ENCODE measurements at regions not wholly inside any gene's neighbourhood (a gene's known extent, or its start where the extent isn't known, plus 50 kb on each side); places are given as distances from the start of the nearest gene placed in this dataset.

GRCh38 chr11:45026835-45027234 is 76.2 kb upstream of the TP53I11 start:
- Mint-ChIP-seq H3K4me3 (no peak overlapping the region), H3K9me3 (no peaks in the 10 kb centered on the region), H3K4me1 (no peaks in the 10 kb centered on the region), H3K27me3 (no peaks in the 10 kb centered on the region), H3K27ac (no peak overlapping the region), H3K36me3 (ENCODE audit: low read depth) (no peaks in the 10 kb centered on the region)
- ATAC-seq (replicated peaks): no peak

GRCh38 chr11:45027312-45027711 is 76.6 kb upstream of the TP53I11 start:
- H3K9me3 Mint-ChIP-seq: no peaks in the 10 kb centered on the region
- no peak for ATAC-seq (replicated peaks)
- no peaks in the 10 kb centered on the region for H3K27me3 Mint-ChIP-seq
- H3K4me1 Mint-ChIP-seq: no peaks in the 10 kb centered on the region
- H3K27ac Mint-ChIP-seq: no peak overlapping the region
- H3K4me3 Mint-ChIP-seq: no peak overlapping the region
- no peaks in the 10 kb centered on the region for H3K36me3 Mint-ChIP-seq (ENCODE audit: low read depth)

GRCh38 chr11:45028911-45029682 is 78.4 kb upstream of the TP53I11 start:
- H3K27me3 Mint-ChIP-seq: no peaks in the 10 kb centered on the region
- no peak for ATAC-seq (replicated peaks)
- H3K36me3 Mint-ChIP-seq (ENCODE audit: low read depth): no peaks in the 10 kb centered on the region
- no peaks in the 10 kb centered on the region for H3K4me1 Mint-ChIP-seq
- H3K4me3 Mint-ChIP-seq: no peak overlapping the region
- no peaks in the 10 kb centered on the region for H3K9me3 Mint-ChIP-seq
- H3K27ac Mint-ChIP-seq: no peak overlapping the region

GRCh38 chr11:45030778-45031177 is 80.1 kb upstream of the TP53I11 start:
- ATAC-seq (replicated peaks): no peak
- Mint-ChIP-seq H3K4me3 (no peak overlapping the region), H3K27ac (no peak overlapping the region), H3K36me3 (ENCODE audit: low read depth) (no peaks in the 10 kb centered on the region), H3K27me3 (no peaks in the 10 kb centered on the region), H3K9me3 (no peaks in the 10 kb centered on the region), H3K4me1 (no peaks in the 10 kb centered on the region)

GRCh38 chr11:45031912-45032519 is 81.3 kb upstream of the TP53I11 start:
- no peak for ATAC-seq (replicated peaks)
- H3K4me1 Mint-ChIP-seq: no peaks in the 10 kb centered on the region
- no peak overlapping the region for H3K27ac Mint-ChIP-seq
- H3K27me3 Mint-ChIP-seq: no peaks in the 10 kb centered on the region
- no peaks in the 10 kb centered on the region for H3K36me3 Mint-ChIP-seq (ENCODE audit: low read depth)
- H3K4me3 Mint-ChIP-seq: no peak overlapping the region
- H3K9me3 Mint-ChIP-seq: no peaks in the 10 kb centered on the region

GRCh38 chr11:45035413-45035812 is 84.7 kb upstream of the TP53I11 start:
- Mint-ChIP-seq H3K4me1 (no peaks in the 10 kb centered on the region), H3K36me3 (ENCODE audit: low read depth) (no peaks in the 10 kb centered on the region), H3K9me3 (peaks cover 4% of the 10 kb centered on the region), H3K4me3 (no peak overlapping the region), H3K27ac (no peak overlapping the region), H3K27me3 (no peaks in the 10 kb centered on the region)
- ATAC-seq (replicated peaks): no peak

GRCh38 chr11:45036010-45036409 is 85.3 kb upstream of the TP53I11 start:
- H3K9me3 Mint-ChIP-seq: peaks cover 4% of the 10 kb centered on the region
- H3K4me3 Mint-ChIP-seq: no peak overlapping the region
- no peak for ATAC-seq (replicated peaks)
- H3K4me1 Mint-ChIP-seq: no peaks in the 10 kb centered on the region
- no peak overlapping the region for H3K27ac Mint-ChIP-seq
- no peaks in the 10 kb centered on the region for H3K27me3 Mint-ChIP-seq
- no peaks in the 10 kb centered on the region for H3K36me3 Mint-ChIP-seq (ENCODE audit: low read depth)

GRCh38 chr11:45036733-45037132 is 86.0 kb upstream of the TP53I11 start:
- H3K27ac Mint-ChIP-seq: no peak overlapping the region
- no peaks in the 10 kb centered on the region for H3K36me3 Mint-ChIP-seq (ENCODE audit: low read depth)
- peaks cover 4% of the 10 kb centered on the region for H3K9me3 Mint-ChIP-seq
- no peak overlapping the region for H3K4me3 Mint-ChIP-seq
- no peaks in the 10 kb centered on the region for H3K4me1 Mint-ChIP-seq
- no peak for ATAC-seq (replicated peaks)
- H3K27me3 Mint-ChIP-seq: no peaks in the 10 kb centered on the region

- no peak for ATAC-seq (replicated peaks)
- Mint-ChIP-seq H3K4me1 (no peaks in the 10 kb centered on the region), H3K4me3 (no peak overlapping the region), H3K9me3 (peaks cover 4% of the 10 kb centered on the region), H3K27ac (no peak overlapping the region), H3K36me3 (ENCODE audit: low read depth) (no peaks in the 10 kb centered on the region), H3K27me3 (no peaks in the 10 kb centered on the region)
Observed at GRCh38 chr11:45037434-45038005, 86.8 kb upstream of the TP53I11 start.

GRCh38 chr11:45038923-45039322 is 88.2 kb upstream of the TP53I11 start:
- no peak for ATAC-seq (replicated peaks)
- H3K36me3 Mint-ChIP-seq (ENCODE audit: low read depth): no peaks in the 10 kb centered on the region
- no peak overlapping the region for H3K4me3 Mint-ChIP-seq
- H3K27ac Mint-ChIP-seq: no peak overlapping the region
- H3K4me1 Mint-ChIP-seq: no peaks in the 10 kb centered on the region
- peaks cover 4% of the 10 kb centered on the region for H3K9me3 Mint-ChIP-seq
- no peaks in the 10 kb centered on the region for H3K27me3 Mint-ChIP-seq

GRCh38 chr11:45041596-45041995 is 90.9 kb upstream of the TP53I11 start:
- Mint-ChIP-seq H3K9me3 (peaks cover 4% of the 10 kb centered on the region), H3K27ac (no peak overlapping the region), H3K4me3 (no peak overlapping the region), H3K27me3 (no peaks in the 10 kb centered on the region), H3K36me3 (ENCODE audit: low read depth) (no peaks in the 10 kb centered on the region), H3K4me1 (no peaks in the 10 kb centered on the region)
- ATAC-seq (replicated peaks): no peak

- Mint-ChIP-seq H3K27ac (no peak overlapping the region), H3K27me3 (no peaks in the 10 kb centered on the region), H3K9me3 (peaks cover 4% of the 10 kb centered on the region), H3K4me1 (no peaks in the 10 kb centered on the region), H3K36me3 (ENCODE audit: low read depth) (no peaks in the 10 kb centered on the region), H3K4me3 (no peak overlapping the region)
- no peak for ATAC-seq (replicated peaks)
Observed at GRCh38 chr11:45042560-45042959, 91.9 kb upstream of the TP53I11 start.

GRCh38 chr11:45043755-45044475 is 93.2 kb upstream of the TP53I11 start:
- Mint-ChIP-seq H3K4me3 (no peak overlapping the region), H3K36me3 (ENCODE audit: low read depth) (no peaks in the 10 kb centered on the region), H3K27me3 (no peaks in the 10 kb centered on the region), H3K4me1 (no peaks in the 10 kb centered on the region), H3K27ac (no peak overlapping the region), H3K9me3 (no peaks in the 10 kb centered on the region)
- no peak for ATAC-seq (replicated peaks)

- Mint-ChIP-seq H3K27me3 (no peaks in the 10 kb centered on the region), H3K36me3 (ENCODE audit: low read depth) (no peaks in the 10 kb centered on the region), H3K4me3 (no peak overlapping the region), H3K27ac (no peak overlapping the region), H3K4me1 (no peaks in the 10 kb centered on the region), H3K9me3 (no peaks in the 10 kb centered on the region)
- peak; percentile 60 for ATAC-seq (replicated peaks)
Observed at GRCh38 chr11:45045683-45046471, 95.2 kb upstream of the TP53I11 start.

Data from activated T-helper 17 cell treated with anti-CD3 and anti-CD28 coated beads, Interleukin-2, amount 50 U/mL, for 72 hours (primary cell).